ENCODE measurements at regions not wholly inside any gene's neighbourhood (a gene's known extent, or its start where the extent isn't known, plus 50 kb on each side); places are given as distances from the start of the nearest gene placed in this dataset.
"Not testable (repeated sequence)": the region's sequence is repeated elsewhere in the genome, so short reads cannot be mapped to it uniquely, and the experiment has no call there.

- no peak for DNase-seq (ENCODE audit: low read depth)
- Histone ChIP-seq H3K9me3 (ENCODE audit: control insufficient read depth, low read length) (no peaks in the 10 kb centered on the region), H3K27me3 (replicated peaks; ENCODE audit: control insufficient read depth, insufficient read depth, low read length) (no peaks in the 10 kb centered on the region), H3K4me1 (ENCODE audit: control insufficient read depth, insufficient read depth, low read length) (peaks cover 33% of the 10 kb centered on the region), H3K36me3 (ENCODE audit: control insufficient read depth, insufficient read depth, low read length, severe bottlenecking) (no peaks in the 10 kb centered on the region), H3K4me3 (ENCODE audit: low read length) (no peak overlapping the region), H3K9ac (ENCODE audit: low read length) (no peak overlapping the region)
Measured at GRCh38 chr6:84601366-84601765, 163.0 kb downstream of the TBX18 start.

DNA sequence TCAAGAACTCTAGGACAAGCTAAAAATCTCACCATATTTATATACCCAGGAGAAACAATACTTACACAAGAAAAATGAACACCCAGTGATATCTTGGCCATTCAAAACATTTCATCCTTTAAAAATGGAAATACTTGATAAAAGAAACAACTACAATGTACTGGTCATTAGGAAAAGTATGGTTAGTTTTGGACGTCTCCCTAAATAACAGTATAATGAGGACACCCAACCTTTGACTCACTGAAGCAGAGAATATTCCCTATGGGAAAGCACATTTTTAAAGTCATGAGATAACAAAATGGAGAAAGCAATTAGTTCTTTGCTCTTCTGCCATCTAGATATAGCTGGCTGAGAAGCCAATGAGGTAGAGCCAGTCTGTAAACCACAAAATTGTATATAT, 164.4 kb downstream of the TBX18 start:
- Histone ChIP-seq H3K36me3 (ENCODE audit: control insufficient read depth, insufficient read depth, low read length, severe bottlenecking) (no peaks in the 10 kb centered on the region), H3K27me3 (replicated peaks; ENCODE audit: control insufficient read depth, insufficient read depth, low read length) (no peaks in the 10 kb centered on the region), H3K4me1 (ENCODE audit: control insufficient read depth, insufficient read depth, low read length) (peaks cover 20% of the 10 kb centered on the region), H3K9me3 (ENCODE audit: control insufficient read depth, low read length) (no peaks in the 10 kb centered on the region), H3K9ac (ENCODE audit: low read length) (no peak overlapping the region), H3K4me3 (ENCODE audit: low read length) (peak overlapping the region; percentile 44)
- no peak for DNase-seq (ENCODE audit: low read depth)

- Histone ChIP-seq H3K9me3 (ENCODE audit: control insufficient read depth, low read length) (no peaks in the 10 kb centered on the region), H3K4me3 (ENCODE audit: low read length) (peak overlapping the region; percentile 54), H3K9ac (ENCODE audit: low read length) (no peak overlapping the region), H3K36me3 (ENCODE audit: control insufficient read depth, insufficient read depth, low read length, severe bottlenecking) (no peaks in the 10 kb centered on the region), H3K27me3 (replicated peaks; ENCODE audit: control insufficient read depth, insufficient read depth, low read length) (no peaks in the 10 kb centered on the region), H3K4me1 (ENCODE audit: control insufficient read depth, insufficient read depth, low read length) (peaks cover 18% of the 10 kb centered on the region)
- DNase-seq (ENCODE audit: low read depth), result peak; percentile 51
Measured at GRCh38 chr6:84597238-84597875, 167.0 kb downstream of the TBX18 start.

DNA sequence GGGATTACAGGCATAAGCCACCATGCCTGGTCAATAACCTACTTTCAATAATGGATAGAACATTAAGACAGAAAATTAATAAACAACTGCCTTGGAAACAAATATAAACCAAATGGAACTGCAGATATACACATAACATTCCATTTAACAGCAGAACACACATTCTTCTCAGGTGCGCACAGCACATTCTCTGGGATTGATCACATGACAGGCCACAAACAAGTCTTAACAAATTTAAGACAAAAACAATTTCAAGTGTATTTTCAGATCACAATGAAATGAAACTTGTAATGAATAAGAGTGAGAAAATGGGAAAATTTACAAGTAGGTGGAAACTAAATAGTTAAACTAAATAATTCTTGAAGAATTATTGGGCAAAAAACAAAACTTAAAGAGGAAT, 167.9 kb downstream of the TBX18 start:
- Histone ChIP-seq H3K27me3 (replicated peaks; ENCODE audit: control insufficient read depth, insufficient read depth, low read length) (no peaks in the 10 kb centered on the region), H3K4me3 (ENCODE audit: low read length) (no peak overlapping the region), H3K9ac (ENCODE audit: low read length) (no peak overlapping the region), H3K4me1 (ENCODE audit: control insufficient read depth, insufficient read depth, low read length) (peaks cover 18% of the 10 kb centered on the region), H3K9me3 (ENCODE audit: control insufficient read depth, low read length) (no peaks in the 10 kb centered on the region), H3K36me3 (ENCODE audit: control insufficient read depth, insufficient read depth, low read length, severe bottlenecking) (no peaks in the 10 kb centered on the region)
- no peak for DNase-seq (ENCODE audit: low read depth)

- no peaks in the 10 kb centered on the region for H3K27me3 ChIP-seq (replicated peaks; ENCODE audit: control insufficient read depth, insufficient read depth, low read length)
- no peaks in the 10 kb centered on the region for H3K36me3 ChIP-seq (ENCODE audit: control insufficient read depth, insufficient read depth, low read length, severe bottlenecking)
- no peak overlapping the region for H3K4me3 ChIP-seq (ENCODE audit: low read length)
- H3K9ac ChIP-seq (ENCODE audit: low read length), result no peak overlapping the region
- H3K9me3 ChIP-seq (ENCODE audit: control insufficient read depth, low read length), result no peaks in the 10 kb centered on the region
- no peak for DNase-seq (ENCODE audit: low read depth)
- peaks cover 3% of the 10 kb centered on the region for H3K4me1 ChIP-seq (ENCODE audit: control insufficient read depth, insufficient read depth, low read length)
Measured at GRCh38 chr6:84588697-84589080, 175.7 kb downstream of the TBX18 start.

- H3K36me3 ChIP-seq (ENCODE audit: control insufficient read depth, insufficient read depth, low read length, severe bottlenecking); H3K27me3 ChIP-seq (replicated peaks; ENCODE audit: control insufficient read depth, insufficient read depth, low read length); H3K9ac ChIP-seq (ENCODE audit: low read length); H3K4me1 ChIP-seq (ENCODE audit: control insufficient read depth, insufficient read depth, low read length); H3K4me3 ChIP-seq (ENCODE audit: low read length); H3K9me3 ChIP-seq (ENCODE audit: control insufficient read depth, low read length); DNase-seq (ENCODE audit: low read depth): not testable (repeated sequence)
Measured at GRCh38 chr6:84587994-84588696, 176.3 kb downstream of the TBX18 start.

DNA sequence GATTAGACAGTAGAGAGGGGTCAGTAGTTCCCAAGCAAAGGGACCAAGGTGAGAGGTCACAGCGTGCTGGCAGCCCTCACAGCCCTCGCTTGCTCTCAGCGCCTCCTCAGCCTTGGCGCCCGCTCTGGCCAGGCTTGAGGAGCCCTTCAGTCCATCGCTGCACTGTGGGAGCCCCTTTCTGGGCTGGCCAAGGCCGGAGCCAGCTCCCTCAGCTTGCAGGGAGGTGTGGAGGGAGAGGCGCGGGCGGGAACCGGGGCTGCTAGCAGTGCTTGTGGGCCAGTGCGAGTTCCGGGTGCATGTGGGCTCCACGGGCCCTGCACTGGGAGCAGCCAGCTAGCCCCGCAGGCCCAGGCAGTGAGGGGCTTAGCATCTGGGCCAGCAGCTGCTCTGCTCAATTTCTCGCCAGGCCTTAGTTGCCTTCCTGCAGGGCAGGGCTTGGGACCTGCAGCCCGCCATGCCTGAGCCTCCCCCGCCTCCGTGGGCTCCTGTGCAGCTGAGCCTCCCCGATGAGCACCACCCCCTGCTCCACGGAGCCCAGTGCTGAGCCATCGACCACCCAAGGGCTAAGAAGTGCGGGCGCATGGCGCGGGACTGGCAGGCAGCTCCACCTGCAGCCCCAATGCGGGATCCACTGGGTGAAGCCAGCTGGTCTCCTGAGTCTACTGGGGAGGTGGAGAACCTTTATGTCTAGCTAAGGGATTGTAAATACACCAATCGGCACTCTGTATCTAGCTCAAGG, 177.0 kb downstream of the TBX18 start:
- not testable (repeated sequence) for H3K4me3 ChIP-seq (ENCODE audit: low read length); H3K4me1 ChIP-seq (ENCODE audit: control insufficient read depth, insufficient read depth, low read length); H3K27me3 ChIP-seq (replicated peaks; ENCODE audit: control insufficient read depth, insufficient read depth, low read length)

GRCh38 chr6:84583784-84584183, 180.6 kb downstream of the TBX18 start:
- Histone ChIP-seq H3K9me3 (ENCODE audit: control insufficient read depth, low read length) (no peaks in the 10 kb centered on the region), H3K4me3 (ENCODE audit: low read length) (no peak overlapping the region), H3K36me3 (ENCODE audit: control insufficient read depth, insufficient read depth, low read length, severe bottlenecking) (no peaks in the 10 kb centered on the region), H3K9ac (ENCODE audit: low read length) (no peak overlapping the region), H3K27me3 (replicated peaks; ENCODE audit: control insufficient read depth, insufficient read depth, low read length) (no peaks in the 10 kb centered on the region), H3K4me1 (ENCODE audit: control insufficient read depth, insufficient read depth, low read length) (peaks cover 16% of the 10 kb centered on the region)
- DNase-seq (ENCODE audit: low read depth), result no peak

More for the DNA sequence above, 177.0 kb downstream of the TBX18 start:
- not testable (repeated sequence) for H3K9me3 ChIP-seq (ENCODE audit: control insufficient read depth, low read length); H3K9ac ChIP-seq (ENCODE audit: low read length); H3K36me3 ChIP-seq (ENCODE audit: control insufficient read depth, insufficient read depth, low read length, severe bottlenecking); DNase-seq (ENCODE audit: low read depth)

GRCh38 chr6:84582997-84583396, 181.4 kb downstream of the TBX18 start:
- Histone ChIP-seq H3K4me1 (ENCODE audit: control insufficient read depth, insufficient read depth, low read length) (peaks cover 16% of the 10 kb centered on the region), H3K36me3 (ENCODE audit: control insufficient read depth, insufficient read depth, low read length, severe bottlenecking) (no peaks in the 10 kb centered on the region), H3K9me3 (ENCODE audit: control insufficient read depth, low read length) (no peaks in the 10 kb centered on the region), H3K9ac (ENCODE audit: low read length) (no peak overlapping the region), H3K27me3 (replicated peaks; ENCODE audit: control insufficient read depth, insufficient read depth, low read length) (no peaks in the 10 kb centered on the region), H3K4me3 (ENCODE audit: low read length) (no peak overlapping the region)
- no peak for DNase-seq (ENCODE audit: low read depth)

DNA sequence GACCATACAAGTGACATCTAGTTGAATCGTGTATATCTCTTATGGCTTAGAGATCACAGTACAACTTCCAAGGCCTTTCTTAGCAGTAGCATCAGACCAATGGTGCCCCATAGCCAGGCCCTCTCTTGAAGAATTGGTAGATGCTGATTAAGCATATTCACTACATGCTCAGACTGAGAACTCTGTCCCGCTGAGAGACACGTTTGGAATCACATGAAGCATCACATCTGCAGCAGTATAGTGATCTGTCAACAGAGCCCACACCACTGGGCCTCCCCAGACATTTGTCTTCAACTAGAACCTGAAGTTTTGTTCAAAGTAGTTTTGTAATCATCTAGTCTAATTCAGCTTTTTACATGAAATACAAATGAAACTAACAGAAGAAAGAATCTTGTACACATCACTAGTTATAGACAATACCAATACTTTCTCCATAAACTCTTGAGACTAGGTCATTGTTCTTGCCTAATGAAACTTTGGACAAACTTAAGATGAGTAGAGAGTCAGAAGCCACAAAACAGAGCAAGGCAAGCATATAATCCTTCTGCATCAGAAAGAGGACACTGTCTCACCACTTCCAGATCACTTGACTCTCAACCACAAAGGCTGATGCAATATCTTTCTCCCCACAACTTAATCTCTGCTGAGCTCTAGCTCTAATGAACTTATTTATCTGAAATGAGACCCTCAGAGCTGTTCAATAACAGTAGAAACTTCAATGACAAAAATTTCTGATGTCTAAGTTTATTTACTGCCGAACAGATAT, 182.7 kb downstream of the TBX18 start:
- Histone ChIP-seq H3K27me3 (replicated peaks; ENCODE audit: control insufficient read depth, insufficient read depth, low read length) (no peaks in the 10 kb centered on the region), H3K9me3 (ENCODE audit: control insufficient read depth, low read length) (no peaks in the 10 kb centered on the region), H3K4me3 (ENCODE audit: low read length) (no peak overlapping the region), H3K4me1 (ENCODE audit: control insufficient read depth, insufficient read depth, low read length) (peaks cover 16% of the 10 kb centered on the region), H3K36me3 (ENCODE audit: control insufficient read depth, insufficient read depth, low read length, severe bottlenecking) (no peaks in the 10 kb centered on the region), H3K9ac (ENCODE audit: low read length) (peak overlapping the region; percentile 30)
- peak; percentile 63 for DNase-seq (ENCODE audit: low read depth)

DNA sequence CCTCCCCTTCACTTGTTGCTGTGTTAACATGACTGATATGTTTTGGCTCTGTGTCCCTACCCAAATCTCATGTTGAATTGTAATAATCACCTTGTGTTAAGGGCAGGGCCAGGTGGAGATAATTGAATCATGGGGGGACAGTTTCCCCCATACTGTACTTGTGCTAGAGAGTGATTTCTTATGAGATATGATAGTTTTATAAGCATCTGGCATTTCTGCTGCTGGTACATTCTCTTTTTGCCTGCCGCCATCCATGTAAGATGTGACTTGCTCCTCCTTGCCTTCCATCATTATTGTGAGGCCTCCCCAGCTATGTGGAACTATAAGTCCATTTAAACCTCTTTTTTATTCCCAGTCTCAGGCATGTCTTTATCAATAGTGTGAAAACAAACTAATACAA, 185.0 kb downstream of the TBX18 start:
- Histone ChIP-seq H3K4me1 (ENCODE audit: control insufficient read depth, insufficient read depth, low read length) (peaks cover 16% of the 10 kb centered on the region), H3K9ac (ENCODE audit: low read length) (no peak overlapping the region), H3K9me3 (ENCODE audit: control insufficient read depth, low read length) (no peaks in the 10 kb centered on the region), H3K4me3 (ENCODE audit: low read length) (no peak overlapping the region), H3K27me3 (replicated peaks; ENCODE audit: control insufficient read depth, insufficient read depth, low read length) (no peaks in the 10 kb centered on the region), H3K36me3 (ENCODE audit: control insufficient read depth, insufficient read depth, low read length, severe bottlenecking) (no peaks in the 10 kb centered on the region)
- DNase-seq (ENCODE audit: low read depth), result no peak

Data from adipocyte (in vitro differentiated cells).